IMR-90 (cell line): ENCODE measurements at regions not wholly inside any gene's neighbourhood (a gene's known extent, or its start where the extent isn't known, plus 50 kb on each side); places are given as distances from the start of the nearest gene placed in this dataset.
A peak's percentile ranks its signal among the peaks of the same experiment; 100 is the strongest.

Experiments used
- ATAC-seq: fragments of 200-7000 bp; cut with Tn5 transposase; 2 replicates; pipeline ENCODE4 v1.9.1; 2020; ENCODE audit warnings: low read depth, mild to moderate bottlenecking, moderate library complexity
- BruUV-seq: library from RNA; stranded (reverse); fragments of 400-500 nt; replicated peaks from 2 replicates; lab custom pipeline; 2021; lab: Mats Ljungman, UMichigan
- CTCF ChIA-PET: fragments of 300-600 bp; formaldehyde crosslinking; extraction: SDS; loops from one replicate; lab custom pipeline; 2021; ENCODE audit warnings: antibody characterized with exemption; lab: Yijun Ruan, JAX
- POLR2A ChIA-PET: fragments of 300-600 bp; sonication (Branson Sonifier 250); formaldehyde crosslinking; loops from one replicate; lab custom pipeline; 2022; ENCODE audit warnings: antibody characterized with exemption; ENCODE audit not compliant: unreplicated experiment; lab: Charles Lee
- DNase-seq: peaks from one replicate; pipeline ENCODE4 v3.0.0; 2013
- H2AFZ ChIP-seq: replicated peaks from 2 replicates; pipeline ENCODE3; 2013; ENCODE audit warnings: low read length, mild to moderate bottlenecking; ENCODE audit not compliant: poor library complexity
- H2AK5ac ChIP-seq: 2 replicates; pipeline ENCODE4 v1.6.1; 2013; ENCODE audit warnings: low read depth, low read length, inconsistent platforms
- H2AK9ac ChIP-seq: replicated peaks from 2 replicates; pipeline ENCODE3; 2013; ENCODE audit warnings: mild to moderate bottlenecking, low read depth, low read length, moderate library complexity; ENCODE audit not compliant: poor library complexity
- H2BK120ac ChIP-seq: 2 replicates; pipeline ENCODE4 v1.6.1; 2013; ENCODE audit warnings: low read depth, low read length, inconsistent platforms
- H2BK15ac ChIP-seq: 3 replicates; pipeline ENCODE4 v1.6.1; 2013; ENCODE audit warnings: low read depth, low read length, inconsistent platforms
- H2BK20ac ChIP-seq: 2 replicates; pipeline ENCODE4 v1.6.1; 2013; ENCODE audit warnings: low read depth, mild to moderate bottlenecking, inconsistent platforms, low read length, moderate library complexity
- H2BK5ac ChIP-seq: 2 replicates; pipeline ENCODE4 v1.6.1; 2013; ENCODE audit warnings: mild to moderate bottlenecking, low read depth, low read length, inconsistent platforms; ENCODE audit not compliant: poor library complexity, severe bottlenecking
- H3K14ac ChIP-seq: replicated peaks from 2 replicates; pipeline ENCODE4 v1.6.1; 2013; ENCODE audit warnings: low read depth, low read length, inconsistent platforms
- H3K18ac ChIP-seq: 2 replicates; pipeline ENCODE4 v1.6.1; 2013; ENCODE audit warnings: low read depth, low read length, control low read depth
- H3K23ac ChIP-seq: 2 replicates; pipeline ENCODE4 v1.6.1; 2013; ENCODE audit warnings: low read depth, low read length, inconsistent platforms
- H3K27ac ChIP-seq: 2 replicates; pipeline ENCODE4 v1.5.1; 2013; ENCODE audit warnings: mild to moderate bottlenecking, control low read depth, low read length; ENCODE audit not compliant: insufficient read depth
- H3K27me3 ChIP-seq: 2 replicates; pipeline ENCODE4 v1.6.1; 2013; ENCODE audit warnings: low read length; ENCODE audit not compliant: control insufficient read depth, insufficient read depth
- H3K36me3 ChIP-seq: 2 replicates; pipeline ENCODE4 v1.6.1; 2013; ENCODE audit warnings: low read length, mixed read lengths; ENCODE audit not compliant: control insufficient read depth, insufficient read depth
- H3K4ac ChIP-seq: 2 replicates; pipeline ENCODE4 v1.6.1; 2013; ENCODE audit warnings: low read depth, low read length, inconsistent platforms
- H3K4me1 ChIP-seq: 2 replicates; pipeline ENCODE4 v1.6.1; 2013; ENCODE audit warnings: low read length, mixed read lengths; ENCODE audit not compliant: control insufficient read depth, insufficient read depth
- H3K4me2 ChIP-seq: 2 replicates; pipeline ENCODE4 v1.6.1; 2013; ENCODE audit warnings: low read depth, mild to moderate bottlenecking, control low read depth, low read length, moderate library complexity
- H3K4me3 ChIP-seq: 2 replicates; pipeline ENCODE4 v1.5.1; 2013; ENCODE audit warnings: low read depth, mild to moderate bottlenecking, control low read depth, low read length, moderate library complexity; ENCODE audit not compliant: insufficient read depth
- H3K56ac ChIP-seq: 2 replicates; pipeline ENCODE4 v1.6.1; 2013; ENCODE audit warnings: low read length, inconsistent platforms; ENCODE audit not compliant: insufficient read depth; ENCODE audit errors: extremely low read depth
- H3K79me1 ChIP-seq, 2 experiments: 2 replicates each; pipeline ENCODE4 v1.6.1; 2013; ENCODE audit warnings: low read length in 2 of 2, inconsistent platforms in 1 of 2, low read depth in 1 of 2
- H3K9ac ChIP-seq: 2 replicates; pipeline ENCODE4 v1.6.1; 2013; ENCODE audit warnings: low read depth, low read length, control low read depth
- H3K9me1 ChIP-seq: 2 replicates; pipeline ENCODE4 v1.6.1; 2013; ENCODE audit warnings: low read length, inconsistent platforms; ENCODE audit not compliant: insufficient read depth
- H3K9me3 ChIP-seq: 2 replicates; pipeline ENCODE4 v1.6.1; 2013; ENCODE audit warnings: low read length; ENCODE audit not compliant: control insufficient read depth, insufficient read depth
- H4K20me1 ChIP-seq: 2 replicates; pipeline ENCODE4 v1.6.1; 2013; ENCODE audit warnings: low read length, inconsistent platforms; ENCODE audit not compliant: insufficient read depth
- H4K5ac ChIP-seq: 2 replicates; pipeline ENCODE4 v1.6.1; 2013; ENCODE audit warnings: mild to moderate bottlenecking, low read depth, low read length, control low read depth
- H4K8ac ChIP-seq, 2 experiments: 2 replicates each; pipeline ENCODE4 v1.6.1; 2013; ENCODE audit warnings: low read depth in 2 of 2, low read length in 2 of 2, control low read depth in 1 of 2, inconsistent platforms in 1 of 2
- H4K91ac ChIP-seq: 2 replicates; pipeline ENCODE4 v1.6.1; 2013; ENCODE audit warnings: low read depth, low read length, inconsistent platforms; ENCODE audit not compliant: insufficient read depth
- BHLHE40 ChIP-seq: fragments of 150-350 bp; IDR thresholded peaks from 2 replicates; pipeline ENCODE4 v1.6.1; 2016; ENCODE audit warnings: mild to moderate bottlenecking, low read depth, low read length
- CEBPB ChIP-seq: IDR thresholded peaks from 2 replicates; pipeline ENCODE4 v1.6.1; 2012; ENCODE audit warnings: low read depth, low read length, improper control_type of control experiment
- NFE2L2 ChIP-seq: fragments of 150-350 bp; IDR thresholded peaks from 2 replicates; pipeline ENCODE4 v1.6.1; 2016; ENCODE audit warnings: low read depth, mild to moderate bottlenecking, low read length
- RCOR1 ChIP-seq: IDR thresholded peaks from 2 replicates; pipeline ENCODE4 v1.6.1; 2012; ENCODE audit warnings: mild to moderate bottlenecking, low read length, improper control_type of control experiment; ENCODE audit not compliant: insufficient replicate concordance
- WGBS, 2 experiments: methylation state at CpG; one replicate each; pipeline versions ENCODE4 v1.1.5 to v1.1.7; 2013; ENCODE audit warnings: missing lambda C conversion rate in 2 of 2; ENCODE audit not compliant: insufficient read length in 1 of 2; ENCODE audit errors: extremely low coverage in 2 of 2; 5-methylcytosine and 5-hydroxymethylcytosine counted together
- dilution Hi-C: fragments of 300-500 bp; cut with HindIII; formaldehyde crosslinking; loops from one replicate; pipeline ENCODE4 v1.14.3; 2018; ENCODE audit warnings: low sequenced_read_pairs; ENCODE audit not compliant: unreplicated experiment
- in situ Hi-C: fragments of 300-500 bp; cut with MboI; formaldehyde crosslinking; loops from 3 replicates; pipeline ENCODE4 v1.14.3; 2019; ENCODE audit warnings: low sequenced_read_pairs, inconsistent platforms, mixed read lengths
- intact Hi-C: fragments of 100-400 bp; cut with micrococcal nuclease; formaldehyde crosslinking; loops from 2 replicates; pipeline ENCODE4 v1.10.0; 2022

GRCh38 chr11:110763249-110764011 is 51.2 kb upstream of the ARHGAP20 start:
- H3K36me3 ChIP-seq: no peaks in the 10 kb centered on the region
- H2BK5ac ChIP-seq: peak overlapping the region; percentile 56
- ChIA-PET CTCF (interaction anchor here (0.6 to 2.1 kb wide), 2 partner anchors 11 to 43 kb away, joined by 4 to 7 read pairs; no protein-coding TSS in a partner anchor), POLR2A (no interaction called here)
- H3K9me1 ChIP-seq: peaks cover 4% of the 10 kb centered on the region
- H3K4me1 ChIP-seq: peaks cover 11% of the 10 kb centered on the region
- no peak overlapping the region for H2AK9ac ChIP-seq
- DNase-seq: peak; percentile 80
- H3K9ac ChIP-seq: no peak overlapping the region
- peak overlapping the region; percentile 13; the same call in 1 of the 2 replicates for H3K4ac ChIP-seq
- intact Hi-C loops (loop anchor here (2.0 kb wide), 1 partner anchor 467 kb away; no protein-coding TSS in a partner anchor), dilution Hi-C loops (no loop called here), in situ Hi-C loops (no loop called here)
- no peak overlapping the region; the same call in 1 of the 2 replicates for H4K91ac ChIP-seq
- H3K9me3 ChIP-seq: no peaks in the 10 kb centered on the region
- H2BK15ac ChIP-seq: no peak overlapping the region
- H3K23ac ChIP-seq: peak overlapping the region; percentile 0; the same call in 1 of the 2 replicates
- H4K8ac ChIP-seq: peak overlapping the region; percentile 6 to 70; a peak in 2 of 4 replicates
- no peaks in the 10 kb centered on the region for H4K20me1 ChIP-seq
- peak overlapping the region; percentile 62 for H3K18ac ChIP-seq
- H3K4me2 ChIP-seq: peak overlapping the region; percentile 26
- no peaks in the 10 kb centered on the region for H3K79me1 ChIP-seq
- H2AFZ ChIP-seq: no peak overlapping the region
- no peak overlapping the region for H3K4me3 ChIP-seq
- peak; percentile 52 for ATAC-seq
- H4K5ac ChIP-seq: no peak overlapping the region
- H2BK20ac ChIP-seq: peak overlapping the region; percentile 12; the same call in 1 of the 2 replicates
- peak overlapping the region; percentile 11; the same call in 1 of the 2 replicates for H3K56ac ChIP-seq
- H2BK120ac ChIP-seq: peak overlapping the region; percentile 67
- BruUV-seq: no TSS peak
- WGBS, 2 experiments: no CpG with 5 or more reads among the region's 2 CpGs
- no peak overlapping the region for H3K14ac ChIP-seq
- H3K27me3 ChIP-seq: no peaks in the 10 kb centered on the region
- H3K27ac ChIP-seq: peak overlapping the region; percentile 86; the same call in 1 of the 2 replicates
- TF ChIP-seq CEBPB (peak; percentile 18; the same call in 1 of the 2 replicates), BHLHE40 (peak; percentile 84), RCOR1 (no peak), NFE2L2 (peak; percentile 21; the same call in 1 of the 2 replicates)
- H2AK5ac ChIP-seq: no peak overlapping the region
